Esophagus muscularis mucosa (tissue), 4 donors: ENCODE measurements at regions not wholly inside any gene's neighbourhood (a gene's known extent, or its start where the extent isn't known, plus 50 kb on each side); places are given as distances from the start of the nearest gene placed in this dataset.

Experiments used
- CTCF ChIP-seq, 3 experiments: fragments of 200-600 bp in 2 of 3; fragments of 450-650 bp in 1 of 3; sonication (generic) in 2 of 3; IDR thresholded peaks; one replicate each; pipeline ENCODE4 v1.5.1; 2017 to 2019; ENCODE audit warnings: antibody characterized with exemption in 3 of 3, mild to moderate bottlenecking in 2 of 3, moderate library complexity in 1 of 3
- EP300 ChIP-seq: sonication (generic); formaldehyde crosslinking; IDR thresholded peaks from one replicate; pipeline ENCODE4 v1.6.1; 2017; ENCODE audit warnings: antibody characterized with exemption
- POLR2A ChIP-seq: fragments of 450-650 bp; IDR thresholded peaks from one replicate; pipeline ENCODE4 v1.6.1; 2017; ENCODE audit warnings: antibody characterized with exemption, moderate library complexity, mild to moderate bottlenecking, low read depth
- POLR2AphosphoS5 ChIP-seq, 2 donors: sonication (generic); formaldehyde crosslinking; IDR thresholded peaks; one replicate each; pipeline ENCODE4 v1.6.1; 2017; ENCODE audit warnings: antibody characterized with exemption in 2 of 2

DNA sequence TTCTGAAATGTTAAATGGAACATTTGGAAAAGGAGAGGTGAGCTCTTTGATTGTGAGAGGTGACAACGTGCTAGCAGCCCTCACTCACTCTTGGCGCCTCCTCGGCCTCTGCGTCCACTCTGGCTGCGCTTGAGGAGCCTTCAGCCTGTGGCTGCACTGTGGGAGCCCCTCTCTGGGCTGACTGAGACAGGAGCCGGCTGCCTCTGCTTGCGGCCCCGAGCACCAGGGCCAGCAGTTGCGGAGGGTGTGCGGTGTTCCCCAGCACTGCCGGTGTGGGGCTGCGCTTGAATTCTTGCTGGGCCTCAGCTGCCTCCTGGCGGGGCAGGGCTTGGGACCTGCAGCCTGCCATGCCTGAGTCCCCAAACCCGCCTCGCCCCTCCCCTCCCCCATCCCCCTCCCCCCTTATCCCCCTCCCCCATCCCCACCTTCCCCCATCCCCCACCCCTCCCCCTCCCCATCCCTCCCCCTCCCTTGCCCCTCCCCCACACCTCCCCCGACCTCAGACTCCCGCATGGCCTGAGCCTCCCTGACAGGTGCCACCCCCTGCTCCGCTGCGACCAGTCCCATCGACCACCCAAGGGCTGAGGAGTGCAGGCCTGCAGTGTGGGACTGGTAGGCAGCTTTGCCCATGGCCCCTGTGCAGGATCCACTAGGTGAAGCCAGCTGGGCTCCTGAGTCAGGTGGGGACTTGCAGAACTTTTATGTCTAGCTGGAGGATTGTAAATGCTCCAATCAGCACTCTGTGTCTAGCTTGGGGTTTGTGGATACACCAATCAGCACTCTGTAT lies 411.0 kb downstream of the OLFM4 start:
- TF ChIP-seq POLR2A, result no peak
- no peak for TF ChIP-seq CTCF (IDR thresholded peaks at IDR 0.05)
- no peak for TF ChIP-seq POLR2AphosphoS5 (IDR thresholded peaks at IDR 0.05)
- no peak for TF ChIP-seq EP300
